ENCODE measurements at regions not wholly inside any gene's neighbourhood (a gene's known extent, or its start where the extent isn't known, plus 50 kb on each side); places are given as distances from the start of the nearest gene placed in this dataset.

DNA sequence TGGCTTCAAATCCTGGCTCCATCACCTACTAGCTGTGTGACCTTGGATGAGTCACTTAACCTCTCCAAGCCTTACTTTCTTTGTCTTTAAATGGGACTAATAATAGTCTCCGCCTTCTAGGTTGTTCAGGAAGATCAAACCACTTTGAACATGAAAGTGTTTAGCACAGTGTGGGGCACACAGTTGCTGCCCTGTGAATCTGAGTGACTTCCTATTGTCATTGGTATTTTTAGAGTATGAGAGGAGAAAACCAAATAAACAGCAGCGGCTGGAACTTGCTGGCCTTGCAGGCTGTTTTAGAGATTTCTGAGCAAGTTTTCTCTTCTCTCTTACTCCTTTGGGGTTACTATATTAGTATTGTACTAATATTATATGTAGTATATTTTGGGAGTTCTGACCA, 120.7 kb upstream of the MYL2 start:
- Histone ChIP-seq H3K4me3 (no peak overlapping the region), H2AFZ (no peak overlapping the region), H4K20me1 (replicated peaks; ENCODE audit: insufficient read depth) (peaks cover 6% of the 10 kb centered on the region; the same call in 1 of the 2 replicates), H3F3A (replicated peaks; ENCODE audit: low read depth) (no peaks in the 10 kb centered on the region), H3K27ac (ENCODE audit: low read depth) (no peak overlapping the region), H3K4me2 (no peak overlapping the region), H3K36me3 (ENCODE audit: insufficient read depth) (no peaks in the 10 kb centered on the region), H3K79me2 (replicated peaks; ENCODE audit: insufficient read depth) (peaks cover 58% of the 10 kb centered on the region), H3K27me3 (ENCODE audit: insufficient read depth) (peaks cover 21% of the 10 kb centered on the region), H3K4me1 (ENCODE audit: insufficient read depth) (peaks cover 15% of the 10 kb centered on the region; the same call in 1 of the 2 replicates), H3K9me2 (ENCODE audit: insufficient read depth) (no peaks in the 10 kb centered on the region)
- TF ChIP-seq, protein P1, sequence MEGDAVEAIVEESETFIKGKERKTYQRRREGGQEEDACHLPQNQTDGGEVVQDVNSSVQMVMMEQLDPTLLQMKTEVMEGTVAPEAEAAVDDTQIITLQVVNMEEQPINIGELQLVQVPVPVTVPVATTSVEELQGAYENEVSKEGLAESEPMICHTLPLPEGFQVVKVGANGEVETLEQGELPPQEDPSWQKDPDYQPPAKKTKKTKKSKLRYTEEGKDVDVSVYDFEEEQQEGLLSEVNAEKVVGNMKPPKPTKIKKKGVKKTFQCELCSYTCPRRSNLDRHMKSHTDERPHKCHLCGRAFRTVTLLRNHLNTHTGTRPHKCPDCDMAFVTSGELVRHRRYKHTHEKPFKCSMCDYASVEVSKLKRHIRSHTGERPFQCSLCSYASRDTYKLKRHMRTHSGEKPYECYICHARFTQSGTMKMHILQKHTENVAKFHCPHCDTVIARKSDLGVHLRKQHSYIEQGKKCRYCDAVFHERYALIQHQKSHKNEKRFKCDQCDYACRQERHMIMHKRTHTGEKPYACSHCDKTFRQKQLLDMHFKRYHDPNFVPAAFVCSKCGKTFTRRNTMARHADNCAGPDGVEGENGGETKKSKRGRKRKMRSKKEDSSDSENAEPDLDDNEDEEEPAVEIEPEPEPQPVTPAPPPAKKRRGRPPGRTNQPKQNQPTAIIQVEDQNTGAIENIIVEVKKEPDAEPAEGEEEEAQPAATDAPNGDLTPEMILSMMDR (conservative IDR thresholded peaks at IDR 0.05; ENCODE audit: low read depth in 2 of 2), result no peak
- TF ChIP-seq CREB1 (CRISPR knock-in tag; IDR thresholded peaks at IDR 0.05; ENCODE audit: low read depth) (no peak), STAT1 (IDR thresholded peaks at IDR 0.05; ENCODE audit: unreplicated experiment) (no peak), EZH2 (IDR thresholded peaks at IDR 0.05; ENCODE audit: low read depth, unreplicated experiment) (no peak), NANOG (IDR thresholded peaks at IDR 0.05; ENCODE audit: borderline replicate concordance) (no peak), ZNF114 (CRISPR knock-in tag; IDR thresholded peaks at IDR 0.05) (no peak), ZNF331 (CRISPR knock-in tag; IDR thresholded peaks at IDR 0.05; ENCODE audit: low read depth) (no peak)
- TF ChIP-seq, protein P2, sequence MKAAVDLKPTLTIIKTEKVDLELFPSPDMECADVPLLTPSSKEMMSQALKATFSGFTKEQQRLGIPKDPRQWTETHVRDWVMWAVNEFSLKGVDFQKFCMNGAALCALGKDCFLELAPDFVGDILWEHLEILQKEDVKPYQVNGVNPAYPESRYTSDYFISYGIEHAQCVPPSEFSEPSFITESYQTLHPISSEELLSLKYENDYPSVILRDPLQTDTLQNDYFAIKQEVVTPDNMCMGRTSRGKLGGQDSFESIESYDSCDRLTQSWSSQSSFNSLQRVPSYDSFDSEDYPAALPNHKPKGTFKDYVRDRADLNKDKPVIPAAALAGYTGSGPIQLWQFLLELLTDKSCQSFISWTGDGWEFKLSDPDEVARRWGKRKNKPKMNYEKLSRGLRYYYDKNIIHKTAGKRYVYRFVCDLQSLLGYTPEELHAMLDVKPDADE (IDR thresholded peaks at IDR 0.05), result no peak
- TF ChIP-seq, protein P3, sequence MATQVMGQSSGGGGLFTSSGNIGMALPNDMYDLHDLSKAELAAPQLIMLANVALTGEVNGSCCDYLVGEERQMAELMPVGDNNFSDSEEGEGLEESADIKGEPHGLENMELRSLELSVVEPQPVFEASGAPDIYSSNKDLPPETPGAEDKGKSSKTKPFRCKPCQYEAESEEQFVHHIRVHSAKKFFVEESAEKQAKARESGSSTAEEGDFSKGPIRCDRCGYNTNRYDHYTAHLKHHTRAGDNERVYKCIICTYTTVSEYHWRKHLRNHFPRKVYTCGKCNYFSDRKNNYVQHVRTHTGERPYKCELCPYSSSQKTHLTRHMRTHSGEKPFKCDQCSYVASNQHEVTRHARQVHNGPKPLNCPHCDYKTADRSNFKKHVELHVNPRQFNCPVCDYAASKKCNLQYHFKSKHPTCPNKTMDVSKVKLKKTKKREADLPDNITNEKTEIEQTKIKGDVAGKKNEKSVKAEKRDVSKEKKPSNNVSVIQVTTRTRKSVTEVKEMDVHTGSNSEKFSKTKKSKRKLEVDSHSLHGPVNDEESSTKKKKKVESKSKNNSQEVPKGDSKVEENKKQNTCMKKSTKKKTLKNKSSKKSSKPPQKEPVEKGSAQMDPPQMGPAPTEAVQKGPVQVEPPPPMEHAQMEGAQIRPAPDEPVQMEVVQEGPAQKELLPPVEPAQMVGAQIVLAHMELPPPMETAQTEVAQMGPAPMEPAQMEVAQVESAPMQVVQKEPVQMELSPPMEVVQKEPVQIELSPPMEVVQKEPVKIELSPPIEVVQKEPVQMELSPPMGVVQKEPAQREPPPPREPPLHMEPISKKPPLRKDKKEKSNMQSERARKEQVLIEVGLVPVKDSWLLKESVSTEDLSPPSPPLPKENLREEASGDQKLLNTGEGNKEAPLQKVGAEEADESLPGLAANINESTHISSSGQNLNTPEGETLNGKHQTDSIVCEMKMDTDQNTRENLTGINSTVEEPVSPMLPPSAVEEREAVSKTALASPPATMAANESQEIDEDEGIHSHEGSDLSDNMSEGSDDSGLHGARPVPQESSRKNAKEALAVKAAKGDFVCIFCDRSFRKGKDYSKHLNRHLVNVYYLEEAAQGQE (IDR thresholded peaks at IDR 0.05; ENCODE audit: unreplicated experiment), result no peak
- Mint-ChIP-seq H3K27ac (no peak overlapping the region), H3K36me3 (ENCODE audit: low read depth) (peaks cover 5% of the 10 kb centered on the region; the same call in 1 of the 3 replicates), H3K9me3 (no peaks in the 10 kb centered on the region), H3K27me3 (ENCODE audit: insufficient read depth, low read depth, poor library complexity) (peaks cover 11% of the 10 kb centered on the region), H3K4me1 (peaks cover 30% of the 10 kb centered on the region), H3K4me3 (no peak overlapping the region)
- DNase-seq (ENCODE audit: low spot score), result no peak
- no peak for ATAC-seq

DNA sequence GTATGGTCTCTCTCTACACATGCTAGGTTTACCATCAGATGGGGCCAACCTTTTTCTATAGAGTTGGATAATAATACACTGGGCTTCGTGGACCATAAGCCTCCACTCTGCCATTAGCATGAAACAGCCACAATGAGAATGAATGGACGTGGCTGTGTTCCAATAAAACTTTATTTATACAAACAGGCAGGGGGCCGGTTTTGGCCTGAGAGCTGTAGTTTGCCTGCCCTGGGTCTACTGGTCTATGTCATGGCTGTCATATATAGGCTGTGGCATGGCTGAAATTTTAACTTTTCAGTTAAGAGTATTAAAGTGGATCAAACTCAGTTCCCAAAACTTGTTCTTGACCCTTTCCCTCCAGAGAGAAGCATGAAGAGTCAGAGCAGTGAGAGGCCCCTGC, 120.3 kb upstream of the MYL2 start:
- ATAC-seq (no peak), DNase-seq (ENCODE audit: low spot score) (no peak)
- Histone ChIP-seq H3K4me1 (ENCODE audit: insufficient read depth) (peaks cover 15% of the 10 kb centered on the region; the same call in 1 of the 2 replicates), H3F3A (replicated peaks; ENCODE audit: low read depth) (no peaks in the 10 kb centered on the region), H2AFZ (no peak overlapping the region), H3K27ac (ENCODE audit: low read depth) (no peak overlapping the region), H4K20me1 (replicated peaks; ENCODE audit: insufficient read depth) (peaks cover 6% of the 10 kb centered on the region; the same call in 1 of the 2 replicates), H3K4me2 (no peak overlapping the region), H3K36me3 (ENCODE audit: insufficient read depth) (no peaks in the 10 kb centered on the region), H3K9me2 (ENCODE audit: insufficient read depth) (no peaks in the 10 kb centered on the region), H3K4me3 (no peak overlapping the region), H3K79me2 (replicated peaks; ENCODE audit: insufficient read depth) (peaks cover 58% of the 10 kb centered on the region), H3K27me3 (ENCODE audit: insufficient read depth) (peaks cover 25% of the 10 kb centered on the region)
- H3K4me3 Mint-ChIP-seq, result no peak overlapping the region
- H3K27me3 Mint-ChIP-seq (ENCODE audit: insufficient read depth, low read depth, poor library complexity), result peaks cover 15% of the 10 kb centered on the region
- H3K27ac Mint-ChIP-seq, result no peak overlapping the region
- H3K4me1 Mint-ChIP-seq, result peaks cover 34% of the 10 kb centered on the region
- peaks cover 5% of the 10 kb centered on the region; the same call in 1 of the 3 replicates for H3K36me3 Mint-ChIP-seq (ENCODE audit: low read depth)
- H3K9me3 Mint-ChIP-seq, result no peaks in the 10 kb centered on the region
- TF ChIP-seq EZH2 (IDR thresholded peaks at IDR 0.05; ENCODE audit: low read depth, unreplicated experiment), result no peak
- TF ChIP-seq NANOG (IDR thresholded peaks at IDR 0.05; ENCODE audit: borderline replicate concordance), result no peak
- no peak for TF ChIP-seq CREB1 (CRISPR knock-in tag; IDR thresholded peaks at IDR 0.05; ENCODE audit: low read depth)
- TF ChIP-seq, protein P1 (conservative IDR thresholded peaks at IDR 0.05; ENCODE audit: low read depth in 2 of 2), result no peak
- TF ChIP-seq, protein P3 (IDR thresholded peaks at IDR 0.05; ENCODE audit: unreplicated experiment), result no peak
- TF ChIP-seq JUNB (IDR thresholded peaks at IDR 0.05; ENCODE audit: unreplicated experiment), result no peak
- no peak for TF ChIP-seq ZNF331 (CRISPR knock-in tag; IDR thresholded peaks at IDR 0.05; ENCODE audit: low read depth)
- TF ChIP-seq POLR2AphosphoS5 (IDR thresholded peaks at IDR 0.05; ENCODE audit: low read depth), result no peak
